WTC11 (cell line): ENCODE measurements at regions not wholly inside any gene's neighbourhood (a gene's known extent, or its start where the extent isn't known, plus 50 kb on each side); places are given as distances from the start of the nearest gene placed in this dataset.

Source experiments
- ATAC-seq: fragments of 200-7000 bp; cut with Tn5 transposase; 2 replicates; pipeline ENCODE4 v1.10.0; 2021; ENCODE audit warnings: mild to moderate bottlenecking, moderate library complexity
- CTCF ChIA-PET: fragments of 300-600 bp; sonication (Branson Sonifier 250); formaldehyde crosslinking; loops from one replicate; lab custom pipeline; 2021; ENCODE audit warnings: antibody characterized with exemption; lab: Charles Lee
- POLR2A ChIA-PET: fragments of 350-600 bp; sonication (Branson Sonifier 250); formaldehyde crosslinking; loops from one replicate; lab custom pipeline; 2021; ENCODE audit warnings: antibody characterized with exemption; lab: Charles Lee
- DNase-seq: peaks from one replicate; pipeline ENCODE4 v3.0.0; 2021; ENCODE audit warnings: low spot score
- H3K27ac Mint-ChIP-seq: 2 replicates; pipeline ENCODE4 v1.8.0; 2021; ENCODE audit warnings: mixed read lengths
- H3K27me3 Mint-ChIP-seq: 2 replicates; pipeline ENCODE4 v1.8.0; 2021; ENCODE audit warnings: low read depth, mild to moderate bottlenecking, moderate library complexity, mixed read lengths
- H3K36me3 Mint-ChIP-seq: 2 replicates; pipeline ENCODE4 v1.8.0; 2021; ENCODE audit warnings: mixed read lengths
- H3K4me1 Mint-ChIP-seq: 2 replicates; pipeline ENCODE4 v1.8.0; 2022; ENCODE audit warnings: mixed read lengths
- H3K4me3 Mint-ChIP-seq: 2 replicates; pipeline ENCODE4 v1.8.0; 2021; ENCODE audit warnings: mild to moderate bottlenecking, moderate library complexity, mixed read lengths
- H3K9me3 Mint-ChIP-seq: 2 replicates; pipeline ENCODE4 v1.8.0; 2021; ENCODE audit warnings: mixed read lengths
- CREB1 ChIP-seq: sonication (generic); formaldehyde crosslinking; IDR thresholded peaks from 2 replicates; pipeline ENCODE4 v1.8.0; 2023; ENCODE audit warnings: mild to moderate bottlenecking, missing genetic modification reagents
- CTCF ChIP-seq: fragments of 200-600 bp; IDR thresholded peaks from 2 replicates; pipeline ENCODE4 v1.8.0; 2022; ENCODE audit warnings: antibody characterized with exemption
- E2F4 ChIP-seq: sonication (generic); formaldehyde crosslinking; IDR thresholded peaks from 2 replicates; pipeline ENCODE4 v1.8.1; 2022; ENCODE audit warnings: low read depth, mild to moderate bottlenecking, moderate library complexity, missing genetic modification reagents, borderline replicate concordance
- EMX1 ChIP-seq: fragments of 250-450 bp; sonication (Bioruptor Pico); IDR thresholded peaks from 2 replicates; pipeline ENCODE4 v1.8.0; 2021; ENCODE audit warnings: mild to moderate bottlenecking
- ETV6 ChIP-seq: sonication (generic); formaldehyde crosslinking; IDR thresholded peaks from 2 replicates; pipeline ENCODE4 v1.8.1; 2022; ENCODE audit warnings: mild to moderate bottlenecking, missing genetic modification reagents
- FOXK1 ChIP-seq: sonication (generic); formaldehyde crosslinking; IDR thresholded peaks from 2 replicates; pipeline ENCODE4 v1.8.0; 2022; ENCODE audit warnings: mild to moderate bottlenecking, moderate library complexity, missing genetic modification reagents
- FOXP4 ChIP-seq: sonication (generic); formaldehyde crosslinking; IDR thresholded peaks from 2 replicates; pipeline ENCODE4 v1.8.0; 2022; ENCODE audit warnings: mild to moderate bottlenecking, missing genetic modification reagents
- GRHL2 ChIP-seq: fragments of 250-450 bp; sonication (Bioruptor Pico); IDR thresholded peaks from 2 replicates; pipeline ENCODE4 v1.8.0; 2022; ENCODE audit warnings: mild to moderate bottlenecking, moderate library complexity; ENCODE audit not compliant: insufficient replicate concordance, severe bottlenecking
- HMGA2 ChIP-seq: fragments of 250-450 bp; sonication (Bioruptor Pico); IDR thresholded peaks from 2 replicates; pipeline ENCODE4 v1.4.0; 2021; ENCODE audit warnings: mild to moderate bottlenecking, moderate library complexity
- JAZF1 ChIP-seq: fragments of 250-450 bp; sonication (Bioruptor Pico); IDR thresholded peaks from 2 replicates; pipeline ENCODE4 v1.9.0; 2021; ENCODE audit warnings: moderate library complexity, mild to moderate bottlenecking, inconsistent platforms
- MXD4 ChIP-seq: fragments of 250-450 bp; sonication (Bioruptor Pico); IDR thresholded peaks from 2 replicates; pipeline ENCODE4 v1.8.0; 2021; ENCODE audit warnings: mild to moderate bottlenecking, moderate library complexity, borderline replicate concordance
- NFE2L1 ChIP-seq: sonication (generic); formaldehyde crosslinking; IDR thresholded peaks from 2 replicates; pipeline ENCODE4 v1.8.1; 2023; ENCODE audit warnings: missing genetic modification reagents
- NR1H2 ChIP-seq: sonication (generic); formaldehyde crosslinking; IDR thresholded peaks from 2 replicates; pipeline ENCODE4 v1.9.0; 2021; ENCODE audit warnings: mild to moderate bottlenecking, moderate library complexity, missing genetic modification reagents
- NR3C1 ChIP-seq: sonication (generic); formaldehyde crosslinking; conservative IDR thresholded peaks from 2 replicates; pipeline ENCODE4 v1.8.1; 2023; ENCODE audit warnings: low read depth, mild to moderate bottlenecking, missing genetic modification reagents
- PREB ChIP-seq: sonication (generic); formaldehyde crosslinking; IDR thresholded peaks from 2 replicates; pipeline ENCODE4 v1.8.1; 2022; ENCODE audit warnings: mild to moderate bottlenecking, missing genetic modification reagents, moderate library complexity, borderline replicate concordance
- PRRX2 ChIP-seq: fragments of 250-450 bp; sonication (Bioruptor Pico); IDR thresholded peaks from 2 replicates; pipeline ENCODE4 v1.8.0; 2021; ENCODE audit warnings: mild to moderate bottlenecking
- SOX15 ChIP-seq: fragments of 250-450 bp; sonication (Bioruptor Pico); IDR thresholded peaks from 2 replicates; pipeline ENCODE4 v1.9.0; 2021; ENCODE audit warnings: mild to moderate bottlenecking
- TEAD4 ChIP-seq: sonication (generic); formaldehyde crosslinking; IDR thresholded peaks from 2 replicates; pipeline ENCODE4 v1.8.0; 2022; ENCODE audit warnings: mild to moderate bottlenecking, missing genetic modification reagents
- TP53 ChIP-seq: sonication (generic); formaldehyde crosslinking; IDR thresholded peaks from 2 replicates; pipeline ENCODE4 v1.8.1; 2023; ENCODE audit warnings: mild to moderate bottlenecking, missing genetic modification reagents
- ZMAT4 ChIP-seq: fragments of 250-450 bp; sonication (Bioruptor Pico); IDR thresholded peaks from 2 replicates; pipeline ENCODE4 v1.9.0; 2021; ENCODE audit warnings: mild to moderate bottlenecking
- ZNF219 ChIP-seq: sonication (generic); formaldehyde crosslinking; IDR thresholded peaks from 2 replicates; pipeline ENCODE4 v1.8.0; 2023; ENCODE audit warnings: missing genetic modification reagents, mild to moderate bottlenecking, borderline replicate concordance
- ZNF263 ChIP-seq: sonication (generic); formaldehyde crosslinking; IDR thresholded peaks from 2 replicates; pipeline ENCODE4 v1.8.1; 2022; ENCODE audit warnings: low read depth, mild to moderate bottlenecking, moderate library complexity, missing genetic modification reagents
- ZNF281 ChIP-seq: sonication (generic); formaldehyde crosslinking; IDR thresholded peaks from 2 replicates; pipeline ENCODE4 v1.8.0; 2023; ENCODE audit warnings: mild to moderate bottlenecking, missing genetic modification reagents
- ZNF317 ChIP-seq: sonication (generic); formaldehyde crosslinking; IDR thresholded peaks from 2 replicates; pipeline ENCODE4 v1.8.1; 2023; ENCODE audit warnings: low read depth, mild to moderate bottlenecking, moderate library complexity, missing genetic modification reagents, borderline replicate concordance

GRCh38 chr7:84490661-84491060 lies 296.1 kb upstream of the SEMA3A start:
- H3K36me3 Mint-ChIP-seq, result no peaks in the 10 kb centered on the region
- POLR2A ChIA-PET, result no interaction called here
- no peak overlapping the region for H3K27ac Mint-ChIP-seq
- H3K4me3 Mint-ChIP-seq, result no peak overlapping the region
- peaks cover 6% of the 10 kb centered on the region for H3K4me1 Mint-ChIP-seq
- TF ChIP-seq JAZF1 (CRISPR knock-in tag) (no peak), NFE2L1 (CRISPR knock-in tag) (no peak), SOX15 (CRISPR knock-in tag) (no peak), EMX1 (CRISPR knock-in tag) (no peak), NR1H2 (CRISPR knock-in tag) (no peak), ZMAT4 (CRISPR knock-in tag) (no peak), TEAD4 (CRISPR knock-in tag) (no peak), ZNF281 (CRISPR knock-in tag) (no peak), TP53 (no peak), MXD4 (CRISPR knock-in tag) (no peak), ZNF263 (no peak), NR3C1 (no peak)
- TF ChIP-seq, all 79 proteins: peak for 0
- CTCF ChIA-PET, result no interaction called here
- ATAC-seq, result no peak
- H3K27me3 Mint-ChIP-seq, result no peaks in the 10 kb centered on the region
- no peaks in the 10 kb centered on the region for H3K9me3 Mint-ChIP-seq
- DNase-seq, result no peak

GRCh38 chr7:84484502-84485079 lies 290.0 kb upstream of the SEMA3A start:
- Mint-ChIP-seq H3K36me3 (no peaks in the 10 kb centered on the region), H3K4me1 (peaks cover 14% of the 10 kb centered on the region), H3K4me3 (no peak overlapping the region), H3K9me3 (no peaks in the 10 kb centered on the region), H3K27me3 (peaks cover 21% of the 10 kb centered on the region), H3K27ac (no peak overlapping the region)
- ChIA-PET CTCF (no interaction called here), POLR2A (no interaction called here)
- DNase-seq (no peak), ATAC-seq (no peak)
- TF ChIP-seq ZNF317 (no peak), CTCF (no peak), PRRX2 (CRISPR knock-in tag) (no peak), ZNF219 (no peak), PREB (no peak), CREB1 (no peak), GRHL2 (CRISPR knock-in tag) (no peak), HMGA2 (CRISPR knock-in tag) (no peak), FOXK1 (CRISPR knock-in tag) (no peak), TEAD4 (CRISPR knock-in tag) (no peak), ETV6 (CRISPR knock-in tag) (no peak), E2F4 (no peak), ZNF281 (CRISPR knock-in tag) (no peak), ZMAT4 (CRISPR knock-in tag) (no peak), FOXP4 (CRISPR knock-in tag) (no peak)
